ENCODE measurements at regions not wholly inside any gene's neighbourhood (a gene's known extent, or its start where the extent isn't known, plus 50 kb on each side); places are given as distances from the start of the nearest gene placed in this dataset.
A peak's percentile ranks its signal among the peaks of the same experiment; 100 is the strongest.

GRCh38 chr2:111618226-111618977, 265.6 kb downstream of the ANAPC1 start:
- no peaks in the 10 kb centered on the region for H3K4me1 ChIP-seq (ENCODE audit: insufficient read depth, low read length)
- Mint-ChIP-seq H3K27me3 (no peaks in the 10 kb centered on the region), H3K4me1 (ENCODE audit: low read depth) (no peaks in the 10 kb centered on the region), H3K4me3 (no peak overlapping the region), H3K9me3 (no peaks in the 10 kb centered on the region), H3K27ac (no peak overlapping the region), H3K36me3 (ENCODE audit: low read depth) (no peaks in the 10 kb centered on the region)
- intact Hi-C loops (cut with DNase I, micrococcal nuclease): no loop called here
- ATAC-seq (ENCODE audit: poor library complexity): no peak
- H3K27ac ChIP-seq (ENCODE audit: low read depth in 1 of 2, low read length in 2 of 2): no peak overlapping the region
- CTCF ChIA-PET: no interaction called here
- peaks cover 0 to 4% of the 10 kb centered on the region in 2 experiments for H3K9me3 ChIP-seq (ENCODE audit: control insufficient read depth in 1 of 2, insufficient read depth in 1 of 2, low read length in 2 of 2)
- H3K36me3 ChIP-seq (ENCODE audit: insufficient read depth, low read length): no peaks in the 10 kb centered on the region
- POLR2A ChIA-PET: no interaction called here
- no peak overlapping the region for H3K4me3 ChIP-seq (ENCODE audit: low read length)
- no peak for TF ChIP-seq CTCF (IDR thresholded peaks at IDR 0.05)
- no peaks in the 10 kb centered on the region for H3K27me3 ChIP-seq (ENCODE audit: control insufficient read depth in 1 of 2, insufficient read depth in 2 of 2, low read length in 2 of 2)
- no peak for DNase-seq

- Histone ChIP-seq H3K4me3 (ENCODE audit: low read length) (no peak overlapping the region), H3K9me3 (ENCODE audit: control insufficient read depth in 1 of 2, insufficient read depth in 1 of 2, low read length in 2 of 2) (peaks cover 0 to 4% of the 10 kb centered on the region in 2 experiments), H3K27me3 (ENCODE audit: control insufficient read depth in 1 of 2, insufficient read depth in 2 of 2, low read length in 2 of 2) (no peaks in the 10 kb centered on the region), H3K4me1 (ENCODE audit: insufficient read depth, low read length) (no peaks in the 10 kb centered on the region), H3K36me3 (ENCODE audit: insufficient read depth, low read length) (no peaks in the 10 kb centered on the region), H3K27ac (ENCODE audit: low read depth in 1 of 2, low read length in 2 of 2) (no peak overlapping the region)
- no peak for TF ChIP-seq CTCF (IDR thresholded peaks at IDR 0.05)
- POLR2A ChIA-PET: no interaction called here
- Mint-ChIP-seq H3K27me3 (no peaks in the 10 kb centered on the region), H3K9me3 (no peaks in the 10 kb centered on the region), H3K27ac (no peak overlapping the region), H3K36me3 (ENCODE audit: low read depth) (no peaks in the 10 kb centered on the region), H3K4me3 (no peak overlapping the region), H3K4me1 (ENCODE audit: low read depth) (no peaks in the 10 kb centered on the region)
- intact Hi-C loops (cut with DNase I, micrococcal nuclease): no loop called here
- no peak for ATAC-seq (ENCODE audit: poor library complexity)
- DNase-seq: peak in 1 of 14 experiments; percentile 23
- CTCF ChIA-PET: no interaction called here
Measured at GRCh38 chr2:111618978-111619902, 264.8 kb downstream of the ANAPC1 start.

- no peak overlapping the region for H3K27ac ChIP-seq (ENCODE audit: low read depth in 1 of 2, low read length in 2 of 2)
- H3K9me3 ChIP-seq (ENCODE audit: control insufficient read depth in 1 of 2, insufficient read depth in 1 of 2, low read length in 2 of 2): peaks cover 0 to 4% of the 10 kb centered on the region in 2 experiments
- DNase-seq (no peak), ATAC-seq (ENCODE audit: poor library complexity) (no peak)
- intact Hi-C loops (cut with DNase I, micrococcal nuclease): no loop called here
- H3K4me3 ChIP-seq (ENCODE audit: low read length): no peak overlapping the region
- H3K36me3 ChIP-seq (ENCODE audit: insufficient read depth, low read length): no peaks in the 10 kb centered on the region
- ChIA-PET POLR2A (no interaction called here), CTCF (no interaction called here)
- H3K36me3 Mint-ChIP-seq (ENCODE audit: low read depth): no peaks in the 10 kb centered on the region
- H3K4me1 ChIP-seq (ENCODE audit: insufficient read depth, low read length): no peaks in the 10 kb centered on the region
- no peak for TF ChIP-seq CTCF (IDR thresholded peaks at IDR 0.05)
- H3K9me3 Mint-ChIP-seq: no peaks in the 10 kb centered on the region
- H3K4me1 Mint-ChIP-seq (ENCODE audit: low read depth): no peaks in the 10 kb centered on the region
- H3K4me3 Mint-ChIP-seq: no peak overlapping the region
- no peaks in the 10 kb centered on the region for H3K27me3 Mint-ChIP-seq
- H3K27ac Mint-ChIP-seq: no peak overlapping the region
- no peaks in the 10 kb centered on the region for H3K27me3 ChIP-seq (ENCODE audit: control insufficient read depth in 1 of 2, insufficient read depth in 2 of 2, low read length in 2 of 2)
Measured at GRCh38 chr2:111620281-111620680, 263.7 kb downstream of the ANAPC1 start.
